Uterus (tissue), 3 donors: ENCODE measurements at regions not wholly inside any gene's neighbourhood (a gene's known extent, or its start where the extent isn't known, plus 50 kb on each side); places are given as distances from the start of the nearest gene placed in this dataset.
"Not testable (repeated sequence)": the region's sequence is repeated elsewhere in the genome, so short reads cannot be mapped to it uniquely, and the experiment has no call there.

ENCODE experiments used
- DNase-seq, 2 donors: peaks; one replicate each; pipeline ENCODE4 v3.0.0-alpha.2; 2019 to 2020
- H3K27ac ChIP-seq, 2 donors: fragments of 200-600 bp; sonication (generic); 1 replicate in 1 of 2; 2 replicates in 1 of 2; pipeline ENCODE4 v1.5.1; 2016 to 2018
- H3K27me3 ChIP-seq, 2 donors: fragments of 200-600 bp; sonication (generic); one replicate each; pipeline ENCODE4 v1.5.1; 2018 to 2019; ENCODE audit warnings: control low read depth in 1 of 2
- H3K36me3 ChIP-seq, 2 donors: fragments of 200-600 bp; sonication (generic); one replicate each; pipeline ENCODE4 v1.5.1; 2019; ENCODE audit warnings: control low read depth in 1 of 2
- H3K4me1 ChIP-seq, 2 donors: fragments of 200-600 bp; sonication (generic); one replicate each; pipeline ENCODE4 v1.5.1; 2018 to 2019; ENCODE audit warnings: control low read depth in 1 of 2
- H3K4me3 ChIP-seq, 2 donors: fragments of 200-600 bp; sonication (generic); 1 replicate in 1 of 2; 2 replicates in 1 of 2; pipeline ENCODE4 v1.5.1; 2018 to 2019; ENCODE audit warnings: mild to moderate bottlenecking in 1 of 2
- H3K9me3 ChIP-seq, 2 donors: fragments of 200-600 bp; sonication (generic); one replicate each; pipeline ENCODE4 v1.5.1; 2019; ENCODE audit warnings: control low read depth in 1 of 2
- POLR2A ChIP-seq, 2 donors: fragments of 450-650 bp; IDR thresholded peaks; one replicate each; pipeline ENCODE4 v1.6.1; 2016; ENCODE audit warnings: antibody characterized with exemption in 2 of 2, mild to moderate bottlenecking in 1 of 2, moderate library complexity in 1 of 2
- intact Hi-C: fragments of 100-400 bp; cut with DNase I; formaldehyde crosslinking; loops from one replicate; pipeline ENCODE4 v1.15.1; 2023; ENCODE audit warnings: low total_unique reads
- donor health status: DM: yes; HTN: yes; CAD: no.

- intact Hi-C loops, DNase-seq, H3K27me3 ChIP-seq: not testable (repeated sequence)
These were observed 524.6 kb downstream of the FOXD4L4 start for GRCh38 chr9:66261576-66261975.

GRCh38 chr9:66263621-66264020 lies 526.7 kb downstream of the FOXD4L4 start:
- H3K4me1 ChIP-seq, H3K27ac ChIP-seq, DNase-seq, H3K27me3 ChIP-seq, intact Hi-C loops, H3K36me3 ChIP-seq, H3K9me3 ChIP-seq, H3K4me3 ChIP-seq: not testable (repeated sequence)

More at GRCh38 chr9:66261576-66261975, 524.6 kb downstream of the FOXD4L4 start:
- H3K9me3 ChIP-seq, H3K27ac ChIP-seq, H3K36me3 ChIP-seq, H3K4me1 ChIP-seq, H3K4me3 ChIP-seq: not testable (repeated sequence)

- H3K9me3 ChIP-seq, H3K4me1 ChIP-seq, DNase-seq, intact Hi-C loops, H3K4me3 ChIP-seq, H3K27ac ChIP-seq, H3K27me3 ChIP-seq, H3K36me3 ChIP-seq: not testable (repeated sequence)
These were observed 527.8 kb downstream of the FOXD4L4 start for GRCh38 chr9:66264786-66265185.

- H3K4me1 ChIP-seq, intact Hi-C loops, H3K4me3 ChIP-seq, H3K36me3 ChIP-seq, H3K27me3 ChIP-seq, H3K27ac ChIP-seq, DNase-seq, H3K9me3 ChIP-seq: not testable (repeated sequence)
These were observed 529.3 kb downstream of the FOXD4L4 start for GRCh38 chr9:66266202-66266601.

GRCh38 chr9:66266856-66267430 lies 530.0 kb downstream of the FOXD4L4 start:
- H3K36me3 ChIP-seq, H3K27ac ChIP-seq, H3K9me3 ChIP-seq, H3K4me1 ChIP-seq, intact Hi-C loops, H3K4me3 ChIP-seq, DNase-seq, H3K27me3 ChIP-seq: not testable (repeated sequence)

GRCh38 chr9:66267684-66268083 lies 530.7 kb downstream of the FOXD4L4 start:
- H3K4me3 ChIP-seq, H3K27me3 ChIP-seq, DNase-seq, H3K9me3 ChIP-seq, H3K27ac ChIP-seq, intact Hi-C loops, H3K36me3 ChIP-seq, H3K4me1 ChIP-seq: not testable (repeated sequence)

GRCh38 chr9:66269024-66269423 lies 532.1 kb downstream of the FOXD4L4 start:
- H3K4me1 ChIP-seq, DNase-seq, H3K4me3 ChIP-seq, H3K27ac ChIP-seq, H3K27me3 ChIP-seq, H3K9me3 ChIP-seq, H3K36me3 ChIP-seq, intact Hi-C loops: not testable (repeated sequence)

GRCh38 chr9:66269783-66270182 lies 532.8 kb downstream of the FOXD4L4 start:
- Histone ChIP-seq H3K27ac (peak overlapping the region; percentile 59 to 76), H3K4me3 (peak overlapping the region; percentile 47 to 71)
- H3K27me3 ChIP-seq, H3K9me3 ChIP-seq, H3K36me3 ChIP-seq, H3K4me1 ChIP-seq, intact Hi-C loops: not testable (repeated sequence)
- peak; percentile 60 to 64 for DNase-seq
- TF ChIP-seq POLR2A (IDR thresholded peaks at IDR 0.05) = peak; percentile 39 to 66

GRCh38 chr9:66278809-66279208 lies 541.9 kb downstream of the FOXD4L4 start:
- intact Hi-C loops = not testable (repeated sequence)

More at GRCh38 chr9:66278809-66279208, 541.9 kb downstream of the FOXD4L4 start:
- H3K9me3 ChIP-seq, H3K4me3 ChIP-seq, DNase-seq, H3K36me3 ChIP-seq, H3K4me1 ChIP-seq, H3K27me3 ChIP-seq, H3K27ac ChIP-seq: not testable (repeated sequence)
